ENCODE measurements at regions not wholly inside any gene's neighbourhood (a gene's known extent, or its start where the extent isn't known, plus 50 kb on each side); places are given as distances from the start of the nearest gene placed in this dataset.
"Not testable (repeated sequence)": the region's sequence is repeated elsewhere in the genome, so short reads cannot be mapped to it uniquely, and the experiment has no call there.

DNA sequence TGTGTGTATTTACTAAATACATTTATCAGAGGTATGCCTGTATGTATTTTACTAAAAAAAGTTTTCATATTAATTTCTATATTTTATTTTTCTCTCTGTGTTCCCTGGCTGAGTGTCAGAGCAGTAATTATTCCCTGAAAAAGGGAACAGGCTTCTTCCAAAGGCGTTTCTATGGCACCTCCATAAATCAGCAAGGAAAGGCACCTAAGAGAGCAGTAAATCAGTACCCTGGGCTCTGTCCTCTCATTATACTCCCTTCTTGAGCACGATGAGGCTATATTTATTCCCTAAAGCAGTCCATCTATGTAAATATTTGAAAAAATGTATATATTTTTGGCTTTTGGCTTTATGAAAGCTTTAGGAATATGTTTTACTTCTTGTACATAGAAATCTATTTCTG is 806.3 kb downstream of the PRIM2 start:
- TF ChIP-seq EZH2 (IDR thresholded peaks at IDR 0.05; ENCODE audit: borderline replicate concordance, low read length), result not testable (repeated sequence)
- TF ChIP-seq, protein P1, sequence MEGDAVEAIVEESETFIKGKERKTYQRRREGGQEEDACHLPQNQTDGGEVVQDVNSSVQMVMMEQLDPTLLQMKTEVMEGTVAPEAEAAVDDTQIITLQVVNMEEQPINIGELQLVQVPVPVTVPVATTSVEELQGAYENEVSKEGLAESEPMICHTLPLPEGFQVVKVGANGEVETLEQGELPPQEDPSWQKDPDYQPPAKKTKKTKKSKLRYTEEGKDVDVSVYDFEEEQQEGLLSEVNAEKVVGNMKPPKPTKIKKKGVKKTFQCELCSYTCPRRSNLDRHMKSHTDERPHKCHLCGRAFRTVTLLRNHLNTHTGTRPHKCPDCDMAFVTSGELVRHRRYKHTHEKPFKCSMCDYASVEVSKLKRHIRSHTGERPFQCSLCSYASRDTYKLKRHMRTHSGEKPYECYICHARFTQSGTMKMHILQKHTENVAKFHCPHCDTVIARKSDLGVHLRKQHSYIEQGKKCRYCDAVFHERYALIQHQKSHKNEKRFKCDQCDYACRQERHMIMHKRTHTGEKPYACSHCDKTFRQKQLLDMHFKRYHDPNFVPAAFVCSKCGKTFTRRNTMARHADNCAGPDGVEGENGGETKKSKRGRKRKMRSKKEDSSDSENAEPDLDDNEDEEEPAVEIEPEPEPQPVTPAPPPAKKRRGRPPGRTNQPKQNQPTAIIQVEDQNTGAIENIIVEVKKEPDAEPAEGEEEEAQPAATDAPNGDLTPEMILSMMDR (conservative IDR thresholded peaks at IDR 0.05 in 1 of 2, IDR thresholded peaks at IDR 0.05 in 1 of 2; ENCODE audit: extremely low read depth in 1 of 2, insufficient read depth in 1 of 2, low read depth in 1 of 2, low read length in 2 of 2), result not testable (repeated sequence)
